Peyer's patch (tissue), 4 donors: ENCODE measurements at regions not wholly inside any gene's neighbourhood (a gene's known extent, or its start where the extent isn't known, plus 50 kb on each side); places are given as distances from the start of the nearest gene placed in this dataset.

Experiments used
- POLR2A ChIP-seq, 2 donors: fragments of 450-650 bp; IDR thresholded peaks; one replicate each; pipeline ENCODE4 v1.5.1; 2017; ENCODE audit warnings: antibody characterized with exemption in 2 of 2, mild to moderate bottlenecking in 2 of 2, moderate library complexity in 2 of 2
- TF ChIP-seq, protein P1 (sequence below), 6 experiments: fragments of 450-650 bp in 4 of 6; fragments of 200-600 bp in 2 of 6; sonication (generic) in 1 of 6; IDR thresholded peaks; one replicate each; pipeline ENCODE4 v1.5.1; 2017 to 2019; ENCODE audit warnings: antibody characterized with exemption in 6 of 6, mild to moderate bottlenecking in 3 of 6, moderate library complexity in 1 of 6

DNA sequence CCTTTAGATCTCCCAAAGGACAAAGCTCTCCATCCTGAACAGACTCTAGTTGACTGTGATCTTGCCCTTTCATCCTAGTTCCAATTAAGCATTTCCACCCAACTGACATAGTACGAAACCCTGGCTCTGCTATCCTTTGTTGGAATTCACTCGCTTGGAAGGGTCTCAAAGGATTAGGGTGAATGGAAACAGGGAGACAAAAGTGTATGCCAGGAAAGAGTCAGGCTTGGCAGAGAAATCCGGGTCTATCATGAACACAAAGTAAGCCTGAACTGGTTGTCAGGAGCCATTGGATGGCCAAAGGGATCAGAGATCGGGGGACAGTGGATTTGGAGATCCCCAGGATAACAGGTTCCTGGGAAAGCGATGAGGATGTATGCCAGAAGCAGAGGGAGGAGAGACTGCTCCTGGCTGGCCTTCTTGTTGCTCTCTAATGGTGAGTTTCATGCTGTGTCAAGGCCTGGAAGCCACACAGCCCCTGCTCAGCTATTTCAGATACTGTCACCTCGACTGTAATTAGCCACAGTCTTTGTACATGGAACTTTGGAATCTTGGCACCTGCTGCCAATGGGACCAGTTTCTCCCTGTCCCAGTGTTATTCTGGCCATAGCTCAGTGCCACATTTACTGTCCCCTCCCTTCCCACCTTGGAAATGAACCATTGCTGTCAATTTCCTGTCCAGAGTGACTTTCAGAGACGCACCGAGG is 1168.7 kb upstream of the AUTS2 start:
- TF ChIP-seq, protein P1, sequence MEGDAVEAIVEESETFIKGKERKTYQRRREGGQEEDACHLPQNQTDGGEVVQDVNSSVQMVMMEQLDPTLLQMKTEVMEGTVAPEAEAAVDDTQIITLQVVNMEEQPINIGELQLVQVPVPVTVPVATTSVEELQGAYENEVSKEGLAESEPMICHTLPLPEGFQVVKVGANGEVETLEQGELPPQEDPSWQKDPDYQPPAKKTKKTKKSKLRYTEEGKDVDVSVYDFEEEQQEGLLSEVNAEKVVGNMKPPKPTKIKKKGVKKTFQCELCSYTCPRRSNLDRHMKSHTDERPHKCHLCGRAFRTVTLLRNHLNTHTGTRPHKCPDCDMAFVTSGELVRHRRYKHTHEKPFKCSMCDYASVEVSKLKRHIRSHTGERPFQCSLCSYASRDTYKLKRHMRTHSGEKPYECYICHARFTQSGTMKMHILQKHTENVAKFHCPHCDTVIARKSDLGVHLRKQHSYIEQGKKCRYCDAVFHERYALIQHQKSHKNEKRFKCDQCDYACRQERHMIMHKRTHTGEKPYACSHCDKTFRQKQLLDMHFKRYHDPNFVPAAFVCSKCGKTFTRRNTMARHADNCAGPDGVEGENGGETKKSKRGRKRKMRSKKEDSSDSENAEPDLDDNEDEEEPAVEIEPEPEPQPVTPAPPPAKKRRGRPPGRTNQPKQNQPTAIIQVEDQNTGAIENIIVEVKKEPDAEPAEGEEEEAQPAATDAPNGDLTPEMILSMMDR (IDR thresholded peaks at IDR 0.05): no peak
- no peak for TF ChIP-seq POLR2A (IDR thresholded peaks at IDR 0.05)
